WTC11 (cell line): ENCODE measurements at regions not wholly inside any gene's neighbourhood (a gene's known extent, or its start where the extent isn't known, plus 50 kb on each side); places are given as distances from the start of the nearest gene placed in this dataset.

Experiments
- MYBL2 ChIP-seq: sonication (generic); formaldehyde crosslinking; IDR thresholded peaks from 2 replicates; pipeline ENCODE4 v1.8.1; 2023; ENCODE audit warnings: mild to moderate bottlenecking, moderate library complexity, missing genetic modification reagents
- NFE2L1 ChIP-seq: sonication (generic); formaldehyde crosslinking; IDR thresholded peaks from 2 replicates; pipeline ENCODE4 v1.8.1; 2023; ENCODE audit warnings: missing genetic modification reagents
- NFYB ChIP-seq: sonication (generic); formaldehyde crosslinking; conservative IDR thresholded peaks from 2 replicates; pipeline ENCODE4 v1.8.0; 2022; ENCODE audit warnings: low read depth, missing genetic modification reagents
- NR3C1 ChIP-seq: sonication (generic); formaldehyde crosslinking; conservative IDR thresholded peaks from 2 replicates; pipeline ENCODE4 v1.8.1; 2023; ENCODE audit warnings: low read depth, mild to moderate bottlenecking, missing genetic modification reagents
- SP1 ChIP-seq: sonication (generic); formaldehyde crosslinking; conservative IDR thresholded peaks from 2 replicates; pipeline ENCODE4 v1.8.1; 2022; ENCODE audit warnings: missing genetic modification reagents
- TF ChIP-seq, protein P1 (sequence below): fragments of 200-600 bp; IDR thresholded peaks from 2 replicates; pipeline ENCODE4 v1.8.0; 2022; ENCODE audit warnings: antibody characterized with exemption
- TF ChIP-seq, protein P2 (sequence below): sonication (generic); formaldehyde crosslinking; IDR thresholded peaks from 2 replicates; pipeline ENCODE4 v1.8.0; 2022; ENCODE audit warnings: mild to moderate bottlenecking, missing genetic modification reagents
- TF ChIP-seq, protein P3 (sequence below): sonication (generic); formaldehyde crosslinking; conservative IDR thresholded peaks from 2 replicates; pipeline ENCODE4 v1.8.1; 2022; ENCODE audit warnings: mild to moderate bottlenecking, missing genetic modification reagents
- TF ChIP-seq, protein P4 (sequence below): sonication (generic); formaldehyde crosslinking; IDR thresholded peaks from 2 replicates; pipeline ENCODE4 v1.8.1; 2023; ENCODE audit warnings: mild to moderate bottlenecking, missing genetic modification reagents, moderate library complexity
- TF ChIP-seq, protein P5 (sequence below): sonication (generic); formaldehyde crosslinking; IDR thresholded peaks from 2 replicates; pipeline ENCODE4 v1.8.1; 2023; ENCODE audit warnings: mild to moderate bottlenecking, missing genetic modification reagents, borderline replicate concordance

DNA sequence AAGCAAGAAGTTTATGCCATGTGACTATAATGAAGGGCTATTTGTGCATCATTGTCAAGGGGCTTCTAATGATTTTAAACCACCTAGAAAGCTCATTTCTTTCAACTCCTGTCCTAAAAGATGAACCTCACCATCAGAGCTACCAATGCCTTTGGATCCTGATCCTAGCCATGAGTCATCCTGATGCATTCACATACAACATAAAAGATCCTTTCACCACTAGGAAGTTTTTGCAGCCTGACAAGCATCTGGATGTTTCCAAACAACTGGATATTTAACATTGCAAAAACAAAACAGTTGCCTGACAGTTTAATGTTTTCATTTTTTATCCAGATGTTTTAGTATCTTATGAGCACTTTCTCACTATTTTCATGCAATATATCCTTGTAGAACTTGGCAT is 425.3 kb downstream of the MBD2 start:
- no peak for TF ChIP-seq NR3C1 (CRISPR knock-in tag)
- TF ChIP-seq SP1: no peak
- TF ChIP-seq, protein P1, sequence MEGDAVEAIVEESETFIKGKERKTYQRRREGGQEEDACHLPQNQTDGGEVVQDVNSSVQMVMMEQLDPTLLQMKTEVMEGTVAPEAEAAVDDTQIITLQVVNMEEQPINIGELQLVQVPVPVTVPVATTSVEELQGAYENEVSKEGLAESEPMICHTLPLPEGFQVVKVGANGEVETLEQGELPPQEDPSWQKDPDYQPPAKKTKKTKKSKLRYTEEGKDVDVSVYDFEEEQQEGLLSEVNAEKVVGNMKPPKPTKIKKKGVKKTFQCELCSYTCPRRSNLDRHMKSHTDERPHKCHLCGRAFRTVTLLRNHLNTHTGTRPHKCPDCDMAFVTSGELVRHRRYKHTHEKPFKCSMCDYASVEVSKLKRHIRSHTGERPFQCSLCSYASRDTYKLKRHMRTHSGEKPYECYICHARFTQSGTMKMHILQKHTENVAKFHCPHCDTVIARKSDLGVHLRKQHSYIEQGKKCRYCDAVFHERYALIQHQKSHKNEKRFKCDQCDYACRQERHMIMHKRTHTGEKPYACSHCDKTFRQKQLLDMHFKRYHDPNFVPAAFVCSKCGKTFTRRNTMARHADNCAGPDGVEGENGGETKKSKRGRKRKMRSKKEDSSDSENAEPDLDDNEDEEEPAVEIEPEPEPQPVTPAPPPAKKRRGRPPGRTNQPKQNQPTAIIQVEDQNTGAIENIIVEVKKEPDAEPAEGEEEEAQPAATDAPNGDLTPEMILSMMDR: no peak
- TF ChIP-seq, protein P2, sequence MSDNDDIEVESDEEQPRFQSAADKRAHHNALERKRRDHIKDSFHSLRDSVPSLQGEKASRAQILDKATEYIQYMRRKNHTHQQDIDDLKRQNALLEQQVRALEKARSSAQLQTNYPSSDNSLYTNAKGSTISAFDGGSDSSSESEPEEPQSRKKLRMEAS: no peak
- no peak for TF ChIP-seq NFE2L1 (CRISPR knock-in tag)
- TF ChIP-seq, protein P3, sequence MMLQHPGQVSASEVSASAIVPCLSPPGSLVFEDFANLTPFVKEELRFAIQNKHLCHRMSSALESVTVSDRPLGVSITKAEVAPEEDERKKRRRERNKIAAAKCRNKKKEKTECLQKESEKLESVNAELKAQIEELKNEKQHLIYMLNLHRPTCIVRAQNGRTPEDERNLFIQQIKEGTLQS (CRISPR knock-in tag): no peak
- TF ChIP-seq MYBL2 (CRISPR knock-in tag): no peak
- TF ChIP-seq NFYB (CRISPR knock-in tag): no peak
- TF ChIP-seq, protein P4, sequence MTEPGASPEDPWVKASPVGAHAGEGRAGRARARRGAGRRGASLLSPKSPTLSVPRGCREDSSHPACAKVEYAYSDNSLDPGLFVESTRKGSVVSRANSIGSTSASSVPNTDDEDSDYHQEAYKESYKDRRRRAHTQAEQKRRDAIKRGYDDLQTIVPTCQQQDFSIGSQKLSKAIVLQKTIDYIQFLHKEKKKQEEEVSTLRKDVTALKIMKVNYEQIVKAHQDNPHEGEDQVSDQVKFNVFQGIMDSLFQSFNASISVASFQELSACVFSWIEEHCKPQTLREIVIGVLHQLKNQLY (CRISPR knock-in tag): no peak
- TF ChIP-seq, protein P5, sequence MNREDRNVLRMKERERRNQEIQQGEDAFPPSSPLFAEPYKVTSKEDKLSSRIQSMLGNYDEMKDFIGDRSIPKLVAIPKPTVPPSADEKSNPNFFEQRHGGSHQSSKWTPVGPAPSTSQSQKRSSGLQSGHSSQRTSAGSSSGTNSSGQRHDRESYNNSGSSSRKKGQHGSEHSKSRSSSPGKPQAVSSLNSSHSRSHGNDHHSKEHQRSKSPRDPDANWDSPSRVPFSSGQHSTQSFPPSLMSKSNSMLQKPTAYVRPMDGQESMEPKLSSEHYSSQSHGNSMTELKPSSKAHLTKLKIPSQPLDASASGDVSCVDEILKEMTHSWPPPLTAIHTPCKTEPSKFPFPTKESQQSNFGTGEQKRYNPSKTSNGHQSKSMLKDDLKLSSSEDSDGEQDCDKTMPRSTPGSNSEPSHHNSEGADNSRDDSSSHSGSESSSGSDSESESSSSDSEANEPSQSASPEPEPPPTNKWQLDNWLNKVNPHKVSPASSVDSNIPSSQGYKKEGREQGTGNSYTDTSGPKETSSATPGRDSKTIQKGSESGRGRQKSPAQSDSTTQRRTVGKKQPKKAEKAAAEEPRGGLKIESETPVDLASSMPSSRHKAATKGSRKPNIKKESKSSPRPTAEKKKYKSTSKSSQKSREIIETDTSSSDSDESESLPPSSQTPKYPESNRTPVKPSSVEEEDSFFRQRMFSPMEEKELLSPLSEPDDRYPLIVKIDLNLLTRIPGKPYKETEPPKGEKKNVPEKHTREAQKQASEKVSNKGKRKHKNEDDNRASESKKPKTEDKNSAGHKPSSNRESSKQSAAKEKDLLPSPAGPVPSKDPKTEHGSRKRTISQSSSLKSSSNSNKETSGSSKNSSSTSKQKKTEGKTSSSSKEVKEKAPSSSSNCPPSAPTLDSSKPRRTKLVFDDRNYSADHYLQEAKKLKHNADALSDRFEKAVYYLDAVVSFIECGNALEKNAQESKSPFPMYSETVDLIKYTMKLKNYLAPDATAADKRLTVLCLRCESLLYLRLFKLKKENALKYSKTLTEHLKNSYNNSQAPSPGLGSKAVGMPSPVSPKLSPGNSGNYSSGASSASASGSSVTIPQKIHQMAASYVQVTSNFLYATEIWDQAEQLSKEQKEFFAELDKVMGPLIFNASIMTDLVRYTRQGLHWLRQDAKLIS (CRISPR knock-in tag): no peak
